ENCODE measurements at regions not wholly inside any gene's neighbourhood (a gene's known extent, or its start where the extent isn't known, plus 50 kb on each side); places are given as distances from the start of the nearest gene placed in this dataset.

DNA sequence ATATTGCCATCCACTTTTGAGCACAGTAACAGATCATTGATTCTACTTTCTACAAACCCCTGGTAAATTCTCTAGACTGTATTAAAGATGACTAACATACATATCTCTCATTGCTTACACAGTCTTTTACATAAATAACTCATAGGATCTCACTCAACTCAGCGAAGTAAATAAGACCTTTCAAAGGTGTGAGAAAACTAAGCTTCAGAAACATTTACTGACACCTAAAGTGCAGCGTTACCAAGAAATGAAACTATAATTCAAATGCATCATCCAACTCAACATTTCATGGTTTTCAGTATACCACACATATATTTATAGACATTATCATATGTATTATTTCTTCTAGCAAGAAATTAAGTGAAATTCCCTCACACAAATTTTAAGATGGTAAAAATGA, 189.8 kb downstream of the METTL4 start:
- TF ChIP-seq, protein P1, sequence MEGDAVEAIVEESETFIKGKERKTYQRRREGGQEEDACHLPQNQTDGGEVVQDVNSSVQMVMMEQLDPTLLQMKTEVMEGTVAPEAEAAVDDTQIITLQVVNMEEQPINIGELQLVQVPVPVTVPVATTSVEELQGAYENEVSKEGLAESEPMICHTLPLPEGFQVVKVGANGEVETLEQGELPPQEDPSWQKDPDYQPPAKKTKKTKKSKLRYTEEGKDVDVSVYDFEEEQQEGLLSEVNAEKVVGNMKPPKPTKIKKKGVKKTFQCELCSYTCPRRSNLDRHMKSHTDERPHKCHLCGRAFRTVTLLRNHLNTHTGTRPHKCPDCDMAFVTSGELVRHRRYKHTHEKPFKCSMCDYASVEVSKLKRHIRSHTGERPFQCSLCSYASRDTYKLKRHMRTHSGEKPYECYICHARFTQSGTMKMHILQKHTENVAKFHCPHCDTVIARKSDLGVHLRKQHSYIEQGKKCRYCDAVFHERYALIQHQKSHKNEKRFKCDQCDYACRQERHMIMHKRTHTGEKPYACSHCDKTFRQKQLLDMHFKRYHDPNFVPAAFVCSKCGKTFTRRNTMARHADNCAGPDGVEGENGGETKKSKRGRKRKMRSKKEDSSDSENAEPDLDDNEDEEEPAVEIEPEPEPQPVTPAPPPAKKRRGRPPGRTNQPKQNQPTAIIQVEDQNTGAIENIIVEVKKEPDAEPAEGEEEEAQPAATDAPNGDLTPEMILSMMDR (IDR thresholded peaks at IDR 0.05): no peak
- no peak overlapping the region for H3K4me3 ChIP-seq
- no peak for DNase-seq (ENCODE audit: low spot score)
- no peak overlapping the region for H3K27ac ChIP-seq

DNA sequence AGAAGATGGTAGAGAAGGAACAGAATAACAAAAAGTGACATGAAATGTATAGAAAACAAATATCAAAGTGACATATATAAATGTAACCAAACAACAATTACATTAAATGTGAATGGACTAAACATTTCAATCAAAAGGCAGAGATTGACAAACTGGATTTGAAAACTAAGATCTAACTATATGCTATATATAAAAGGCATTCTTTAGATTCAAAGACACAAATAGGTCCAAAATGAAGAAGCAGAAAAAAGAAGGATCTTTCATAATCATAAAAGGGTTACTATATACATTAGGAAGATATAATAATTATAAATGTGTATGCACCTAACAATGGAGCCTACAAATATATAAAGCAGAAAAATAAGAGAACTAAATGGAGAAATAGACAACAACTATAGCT, 183.7 kb downstream of the METTL4 start:
- no peak overlapping the region for H3K27ac ChIP-seq
- TF ChIP-seq, protein P1 (IDR thresholded peaks at IDR 0.05): no peak
- no peak overlapping the region for H3K4me3 ChIP-seq
- no peak for DNase-seq (ENCODE audit: low spot score)

DNA sequence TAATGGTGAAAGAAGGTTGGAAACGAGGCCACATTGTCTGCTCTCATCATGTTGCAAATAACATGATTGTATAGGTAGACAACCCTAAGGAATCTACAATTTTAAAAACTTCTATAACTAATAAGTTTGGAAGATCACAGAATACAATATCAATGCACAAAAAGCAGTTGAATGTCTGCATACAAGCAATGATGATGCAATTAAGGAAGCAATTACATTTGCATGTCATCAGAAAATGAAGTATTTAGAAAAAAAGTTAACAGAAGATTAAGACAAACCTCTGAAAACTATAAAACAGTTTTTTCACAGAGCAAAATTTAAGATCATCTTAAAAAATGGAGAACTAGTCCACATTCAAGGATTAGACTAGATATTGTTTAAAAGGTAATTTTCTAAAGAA, 181.1 kb downstream of the METTL4 start:
- Histone ChIP-seq H3K4me3 (no peak overlapping the region), H3K27ac (no peak overlapping the region)
- no peak for DNase-seq (ENCODE audit: low spot score)
- TF ChIP-seq, protein P1 (IDR thresholded peaks at IDR 0.05): no peak

DNA sequence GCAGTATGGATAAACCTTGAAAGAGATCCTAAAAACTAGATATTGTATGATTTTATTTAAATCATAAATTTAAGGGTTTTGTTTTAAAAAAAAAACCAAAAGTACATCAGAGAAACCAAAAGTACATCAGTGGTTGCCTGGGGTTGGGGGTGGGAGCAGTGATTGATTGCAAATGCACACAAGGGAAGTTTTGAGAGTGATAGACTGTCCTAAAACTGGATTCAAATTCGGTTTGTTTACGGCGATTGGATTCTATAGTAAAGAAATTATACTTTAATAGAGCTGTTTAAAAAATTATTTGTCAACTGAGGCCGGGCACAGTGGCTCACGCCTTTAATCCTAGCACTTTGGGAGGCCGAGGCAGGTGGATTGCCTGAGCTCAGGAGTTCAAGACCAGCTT, 179.8 kb downstream of the METTL4 start:
- no peak overlapping the region for H3K27ac ChIP-seq
- DNase-seq (ENCODE audit: low spot score): no peak
- no peak overlapping the region for H3K4me3 ChIP-seq
- TF ChIP-seq, protein P1 (IDR thresholded peaks at IDR 0.05): no peak

DNA sequence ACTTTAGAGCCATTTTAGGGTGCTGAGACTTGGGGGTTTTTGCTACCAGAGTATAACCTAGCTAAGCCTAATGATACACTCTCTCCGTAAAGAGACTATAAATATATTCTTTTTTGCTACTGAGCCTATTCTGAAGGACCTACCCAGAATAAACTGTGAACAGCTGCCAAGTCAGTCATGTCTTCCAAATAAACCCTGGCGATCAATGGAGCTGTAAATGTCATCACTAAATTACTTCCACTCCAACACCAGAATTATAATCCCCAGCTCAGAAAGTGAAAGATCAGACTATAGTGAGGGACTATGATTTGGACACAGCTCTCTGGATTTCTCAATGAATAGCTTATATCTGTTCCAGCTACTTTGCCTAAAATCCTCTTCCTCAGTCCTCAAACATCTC, 178.9 kb downstream of the METTL4 start:
- H3K27ac ChIP-seq: no peak overlapping the region
- TF ChIP-seq, protein P1 (IDR thresholded peaks at IDR 0.05): no peak
- no peak for DNase-seq (ENCODE audit: low spot score)
- H3K4me3 ChIP-seq: no peak overlapping the region

DNA sequence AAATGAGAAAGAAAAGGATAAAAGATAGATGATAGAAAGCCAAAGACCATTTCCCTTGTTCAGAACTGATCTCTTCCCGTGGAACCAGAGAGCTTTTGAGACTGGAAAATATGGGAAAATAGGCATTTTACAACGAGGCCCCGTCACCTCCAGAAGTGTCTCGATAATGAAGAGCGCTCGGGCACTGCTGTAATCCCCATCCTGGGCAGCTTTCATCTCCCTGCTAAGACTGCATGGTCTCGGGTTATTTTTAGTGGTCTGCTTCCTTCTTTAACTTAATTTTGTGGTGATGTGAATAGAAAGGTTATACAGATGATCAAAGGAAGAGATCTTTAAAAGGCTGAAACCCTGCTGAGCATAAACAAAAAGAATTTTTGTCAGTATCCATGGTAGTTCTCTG, 176.6 kb downstream of the METTL4 start:
- TF ChIP-seq, protein P1 (IDR thresholded peaks at IDR 0.05): no peak
- no peak for DNase-seq (ENCODE audit: low spot score)
- Histone ChIP-seq H3K27ac (no peak overlapping the region), H3K4me3 (no peak overlapping the region)

DNA sequence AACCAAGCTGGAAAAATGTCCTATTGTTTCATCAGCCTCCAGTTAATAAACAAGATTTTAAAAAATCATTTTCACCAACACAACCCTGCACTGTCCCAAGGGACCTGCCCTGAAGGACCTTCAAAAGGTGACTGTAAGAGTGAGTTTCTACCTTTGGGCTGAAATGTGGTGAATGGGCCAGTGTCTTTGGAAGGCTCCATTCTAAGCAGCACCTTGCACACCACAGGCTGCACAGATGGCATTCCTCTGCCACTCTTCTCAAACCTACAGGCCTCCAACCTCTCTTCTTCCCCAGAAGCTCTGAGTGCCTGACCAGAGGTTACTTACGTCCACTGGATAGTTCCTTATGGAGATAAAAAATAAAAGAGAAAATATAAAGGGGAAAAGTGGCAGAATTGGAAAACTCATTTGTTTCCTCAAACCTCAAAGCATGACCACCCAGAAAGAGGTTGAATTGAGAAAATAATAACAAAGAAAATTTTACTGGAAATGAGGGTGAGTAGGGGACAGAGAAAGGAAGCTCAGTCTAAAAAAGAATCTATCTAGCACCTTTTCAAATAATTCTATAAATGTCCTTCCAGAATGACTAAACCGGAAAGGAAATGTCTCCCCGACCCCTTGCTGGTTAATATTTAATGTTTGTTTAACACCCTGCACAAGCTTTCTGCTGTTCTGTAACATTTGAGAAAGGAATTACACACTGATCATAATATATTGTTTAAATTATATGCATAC, 175.7 kb downstream of the METTL4 start:
- no peak for DNase-seq (ENCODE audit: low spot score)
- TF ChIP-seq, protein P1 (IDR thresholded peaks at IDR 0.05): no peak
- Histone ChIP-seq H3K27ac (no peak overlapping the region), H3K4me3 (no peak overlapping the region)
